ENCODE measurements at regions not wholly inside any gene's neighbourhood (a gene's known extent, or its start where the extent isn't known, plus 50 kb on each side); places are given as distances from the start of the nearest gene placed in this dataset.
"Not testable (repeated sequence)": the region's sequence is repeated elsewhere in the genome, so short reads cannot be mapped to it uniquely, and the experiment has no call there.

DNA sequence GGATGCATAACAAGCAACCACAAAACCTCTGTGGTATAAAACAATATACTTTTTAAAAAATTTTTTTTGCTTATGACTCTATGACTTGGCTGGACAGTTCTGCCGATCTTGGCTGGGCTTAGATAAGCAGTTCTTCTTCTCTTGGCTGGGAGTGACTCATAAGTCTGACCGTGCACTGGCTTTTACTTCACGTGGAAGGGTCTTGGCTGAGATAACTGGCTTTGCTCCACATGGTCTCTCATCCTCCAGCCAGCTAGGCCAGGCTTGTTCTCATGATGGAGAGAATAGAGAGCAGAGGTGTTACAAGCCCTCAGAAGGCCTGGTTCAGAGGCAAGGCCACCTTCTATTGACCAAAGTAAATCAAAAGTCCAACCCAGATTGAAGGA, 178.9 kb upstream of the SERPINE2 start:
- no peaks in the 10 kb centered on the region for H3K36me3 ChIP-seq (replicated peaks; ENCODE audit: insufficient read depth, low read depth)
- no peaks in the 10 kb centered on the region for H3K9me3 ChIP-seq (ENCODE audit: low read depth)
- H2AFZ ChIP-seq, result no peak overlapping the region
- no peaks in the 10 kb centered on the region for H4K20me1 ChIP-seq (ENCODE audit: insufficient read depth, poor library complexity, severe bottlenecking)
- H3K4me1 ChIP-seq (ENCODE audit: insufficient read depth), result peaks cover 9% of the 10 kb centered on the region
- H3K4me3 ChIP-seq, result no peak overlapping the region
- H3K4me2 ChIP-seq, result no peak overlapping the region
- no peaks in the 10 kb centered on the region for H3K9me2 ChIP-seq (replicated peaks; ENCODE audit: insufficient read depth)
- peak; percentile 28 for DNase-seq (ENCODE audit: low spot score)
- H3K27me3 ChIP-seq, result no peaks in the 10 kb centered on the region
- peak overlapping the region; percentile 35 for H3K27ac ChIP-seq
- TF ChIP-seq EZH2phosphoT487 (IDR thresholded peaks at IDR 0.05; ENCODE audit: low read depth, severe bottlenecking, unreplicated experiment) (no peak), EZH2 (IDR thresholded peaks at IDR 0.05; ENCODE audit: borderline replicate concordance) (no peak)
- TF ChIP-seq, protein P1, sequence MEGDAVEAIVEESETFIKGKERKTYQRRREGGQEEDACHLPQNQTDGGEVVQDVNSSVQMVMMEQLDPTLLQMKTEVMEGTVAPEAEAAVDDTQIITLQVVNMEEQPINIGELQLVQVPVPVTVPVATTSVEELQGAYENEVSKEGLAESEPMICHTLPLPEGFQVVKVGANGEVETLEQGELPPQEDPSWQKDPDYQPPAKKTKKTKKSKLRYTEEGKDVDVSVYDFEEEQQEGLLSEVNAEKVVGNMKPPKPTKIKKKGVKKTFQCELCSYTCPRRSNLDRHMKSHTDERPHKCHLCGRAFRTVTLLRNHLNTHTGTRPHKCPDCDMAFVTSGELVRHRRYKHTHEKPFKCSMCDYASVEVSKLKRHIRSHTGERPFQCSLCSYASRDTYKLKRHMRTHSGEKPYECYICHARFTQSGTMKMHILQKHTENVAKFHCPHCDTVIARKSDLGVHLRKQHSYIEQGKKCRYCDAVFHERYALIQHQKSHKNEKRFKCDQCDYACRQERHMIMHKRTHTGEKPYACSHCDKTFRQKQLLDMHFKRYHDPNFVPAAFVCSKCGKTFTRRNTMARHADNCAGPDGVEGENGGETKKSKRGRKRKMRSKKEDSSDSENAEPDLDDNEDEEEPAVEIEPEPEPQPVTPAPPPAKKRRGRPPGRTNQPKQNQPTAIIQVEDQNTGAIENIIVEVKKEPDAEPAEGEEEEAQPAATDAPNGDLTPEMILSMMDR (IDR thresholded peaks at IDR 0.05; ENCODE audit: poor library complexity), result no peak
- H3K79me2 ChIP-seq, result no peaks in the 10 kb centered on the region
- 48% methylated on average over 3 of the region's 3 CpGs for WGBS (ENCODE audit: low lambda C conversion rate, missing lambda C conversion rate)

GRCh38 chr2:224217233-224217961, 178.3 kb upstream of the SERPINE2 start:
- 74% methylated on average over 6 of the region's 6 CpGs for WGBS (ENCODE audit: low lambda C conversion rate, missing lambda C conversion rate)
- H4K20me1 ChIP-seq (ENCODE audit: insufficient read depth, poor library complexity, severe bottlenecking), result no peaks in the 10 kb centered on the region
- no peak overlapping the region for H3K27ac ChIP-seq
- H3K4me1 ChIP-seq (ENCODE audit: insufficient read depth), result peaks cover 9% of the 10 kb centered on the region
- DNase-seq (ENCODE audit: low spot score), result no peak
- H3K9me3 ChIP-seq (ENCODE audit: low read depth), result no peaks in the 10 kb centered on the region
- no peak overlapping the region for H2AFZ ChIP-seq
- no peaks in the 10 kb centered on the region for H3K79me2 ChIP-seq
- no peak overlapping the region for H3K4me3 ChIP-seq
- no peaks in the 10 kb centered on the region for H3K27me3 ChIP-seq
- H3K36me3 ChIP-seq (replicated peaks; ENCODE audit: insufficient read depth, low read depth), result no peaks in the 10 kb centered on the region
- no peaks in the 10 kb centered on the region for H3K9me2 ChIP-seq (replicated peaks; ENCODE audit: insufficient read depth)
- H3K4me2 ChIP-seq, result no peak overlapping the region
- TF ChIP-seq, protein P1 (IDR thresholded peaks at IDR 0.05; ENCODE audit: poor library complexity), result no peak
- TF ChIP-seq EZH2 (IDR thresholded peaks at IDR 0.05; ENCODE audit: borderline replicate concordance) (no peak), EZH2phosphoT487 (IDR thresholded peaks at IDR 0.05; ENCODE audit: low read depth, severe bottlenecking, unreplicated experiment) (no peak)

GRCh38 chr2:224215611-224216010, 176.5 kb upstream of the SERPINE2 start:
- not testable (repeated sequence) for H3K4me2 ChIP-seq; H4K20me1 ChIP-seq (ENCODE audit: insufficient read depth, poor library complexity, severe bottlenecking); H3K27ac ChIP-seq; H3K4me3 ChIP-seq; H3K9me2 ChIP-seq (replicated peaks; ENCODE audit: insufficient read depth); H2AFZ ChIP-seq; H3K27me3 ChIP-seq; H3K9me3 ChIP-seq (ENCODE audit: low read depth); H3K36me3 ChIP-seq (replicated peaks; ENCODE audit: insufficient read depth, low read depth); H3K4me1 ChIP-seq (ENCODE audit: insufficient read depth); DNase-seq (ENCODE audit: low spot score); H3K79me2 ChIP-seq
- WGBS (ENCODE audit: low lambda C conversion rate, missing lambda C conversion rate), result 83% methylated on average over 3 of the region's 3 CpGs

GRCh38 chr2:224213396-224213795, 174.3 kb upstream of the SERPINE2 start:
- H4K20me1 ChIP-seq (ENCODE audit: insufficient read depth, poor library complexity, severe bottlenecking), result no peaks in the 10 kb centered on the region
- H3K27ac ChIP-seq, result no peak overlapping the region
- H3K79me2 ChIP-seq, result no peaks in the 10 kb centered on the region
- H2AFZ ChIP-seq, result no peak overlapping the region
- no peaks in the 10 kb centered on the region for H3K9me3 ChIP-seq (ENCODE audit: low read depth)
- no peak overlapping the region for H3K4me3 ChIP-seq
- no peak overlapping the region for H3K4me2 ChIP-seq
- WGBS (ENCODE audit: low lambda C conversion rate, missing lambda C conversion rate), result 61% methylated on average over 4 of the region's 4 CpGs
- no peaks in the 10 kb centered on the region for H3K4me1 ChIP-seq (ENCODE audit: insufficient read depth)
- H3K36me3 ChIP-seq (replicated peaks; ENCODE audit: insufficient read depth, low read depth), result no peaks in the 10 kb centered on the region
- no peaks in the 10 kb centered on the region for H3K27me3 ChIP-seq
- H3K9me2 ChIP-seq (replicated peaks; ENCODE audit: insufficient read depth), result no peaks in the 10 kb centered on the region
- TF ChIP-seq EZH2phosphoT487 (IDR thresholded peaks at IDR 0.05; ENCODE audit: low read depth, severe bottlenecking, unreplicated experiment) (no peak), EZH2 (IDR thresholded peaks at IDR 0.05; ENCODE audit: borderline replicate concordance) (no peak)
- TF ChIP-seq, protein P1 (IDR thresholded peaks at IDR 0.05; ENCODE audit: poor library complexity), result no peak
- no peak for DNase-seq (ENCODE audit: low spot score)

Data from hepatocyte (in vitro differentiated cells).